BJ (cell line): ENCODE measurements at regions not wholly inside any gene's neighbourhood (a gene's known extent, or its start where the extent isn't known, plus 50 kb on each side); places are given as distances from the start of the nearest gene placed in this dataset.
A peak's percentile ranks its signal among the peaks of the same experiment; 100 is the strongest.
"Not testable (repeated sequence)": the region's sequence is repeated elsewhere in the genome, so short reads cannot be mapped to it uniquely, and the experiment has no call there.

Experiments
- CTCF ChIA-PET: fragments of 350-600 bp; formaldehyde crosslinking; extraction: SDS; loops from one replicate; lab custom pipeline; 2021; ENCODE audit warnings: antibody characterized with exemption, inconsistent platforms; lab: Yijun Ruan, JAX
- POLR2A ChIA-PET: fragments of 300-600 bp; sonication (Branson Sonifier 250); formaldehyde crosslinking; extraction: SDS; loops from one replicate; lab custom pipeline; 2021; ENCODE audit warnings: antibody characterized with exemption; lab: Charles Lee
- DNase-seq: peaks from one replicate; pipeline ENCODE4 v3.0.0-alpha.2; 2011; ENCODE audit warnings: low read depth
- H3K27me3 ChIP-seq: 2 replicates; pipeline ENCODE4 v1.6.0; 2011; ENCODE audit warnings: low read length; ENCODE audit not compliant: control insufficient read depth, insufficient read depth
- H3K36me3 ChIP-seq: 2 replicates; pipeline ENCODE4 v1.5.1; 2011; ENCODE audit warnings: low read length; ENCODE audit not compliant: control insufficient read depth, insufficient read depth
- H3K4me3 ChIP-seq: 2 replicates; pipeline ENCODE4 v1.5.1; 2011; ENCODE audit warnings: low read depth, mild to moderate bottlenecking, control low read depth, low read length
- CTCF ChIP-seq: IDR thresholded peaks from 2 replicates; pipeline ENCODE4 v1.5.1; 2011; ENCODE audit warnings: low read depth, mild to moderate bottlenecking, control low read depth, inconsistent platforms, low read length, moderate library complexity; ENCODE audit not compliant: insufficient read depth

GRCh38 chr18:28269750-28270149, 92.8 kb upstream of the CDH2 start:
- Histone ChIP-seq H3K27me3 (no peaks in the 10 kb centered on the region), H3K36me3 (no peaks in the 10 kb centered on the region), H3K4me3 (no peak overlapping the region)
- CTCF ChIA-PET = no interaction called here
- DNase-seq = no peak
- POLR2A ChIA-PET = no interaction called here
- no peak for TF ChIP-seq CTCF

GRCh38 chr18:28267878-28268625, 91.1 kb upstream of the CDH2 start:
- no peak for TF ChIP-seq CTCF
- POLR2A ChIA-PET = no interaction called here
- H3K4me3 ChIP-seq = no peak overlapping the region
- no peaks in the 10 kb centered on the region for H3K36me3 ChIP-seq
- H3K27me3 ChIP-seq = no peaks in the 10 kb centered on the region
- DNase-seq = peak; percentile 1
- CTCF ChIA-PET = no interaction called here

GRCh38 chr18:28267276-28267675, 90.3 kb upstream of the CDH2 start:
- ChIA-PET CTCF (no interaction called here), POLR2A (no interaction called here)
- DNase-seq = no peak
- Histone ChIP-seq H3K27me3 (no peaks in the 10 kb centered on the region), H3K4me3 (no peak overlapping the region), H3K36me3 (no peaks in the 10 kb centered on the region)
- no peak for TF ChIP-seq CTCF

- DNase-seq = no peak
- Histone ChIP-seq H3K4me3 (no peak overlapping the region), H3K27me3 (no peaks in the 10 kb centered on the region), H3K36me3 (no peaks in the 10 kb centered on the region)
- ChIA-PET CTCF (no interaction called here), POLR2A (no interaction called here)
- no peak for TF ChIP-seq CTCF
Measured at GRCh38 chr18:28256166-28256565, 79.2 kb upstream of the CDH2 start.

GRCh38 chr18:28248653-28249052, 71.7 kb upstream of the CDH2 start:
- no peak for DNase-seq
- H3K4me3 ChIP-seq = no peak overlapping the region
- no peak for TF ChIP-seq CTCF
- H3K27me3 ChIP-seq = peaks cover 4% of the 10 kb centered on the region; the same call in 1 of the 2 replicates
- ChIA-PET POLR2A (no interaction called here), CTCF (interaction anchor here (0.7 kb wide), 1 partner anchor 27 kb away, joined by 3 read pairs; no protein-coding TSS in a partner anchor)
- no peaks in the 10 kb centered on the region for H3K36me3 ChIP-seq

- CTCF ChIA-PET, H3K36me3 ChIP-seq, POLR2A ChIA-PET, H3K4me3 ChIP-seq, DNase-seq, H3K27me3 ChIP-seq: not testable (repeated sequence)
Measured at GRCh38 chr18:28240626-28241025, 63.7 kb upstream of the CDH2 start.
